DOHH2 (cell line): ENCODE measurements at regions not wholly inside any gene's neighbourhood (a gene's known extent, or its start where the extent isn't known, plus 50 kb on each side); places are given as distances from the start of the nearest gene placed in this dataset.

Source experiments
- H3F3A ChIP-seq: fragments of 200-600 bp; sonication (generic), shearing (Covaris generic); 2 replicates; pipeline ENCODE4 v1.6.0; 2016; ENCODE audit warnings: antibody characterized with exemption, mild to moderate bottlenecking; ENCODE audit not compliant: control insufficient read depth, insufficient read depth
- H3K27ac ChIP-seq: fragments of 200-600 bp; sonication (generic); 2 replicates; pipeline ENCODE4 v1.5.1; 2014; ENCODE audit warnings: low read depth, mild to moderate bottlenecking, low read length, moderate library complexity
- H3K27me3 ChIP-seq: fragments of 200-600 bp; sonication (generic); 2 replicates; pipeline ENCODE4 v1.6.1; 2014; ENCODE audit warnings: mild to moderate bottlenecking, low read length, mixed read lengths; ENCODE audit not compliant: control insufficient read depth
- H3K36me3 ChIP-seq: fragments of 200-600 bp; sonication (generic); 2 replicates; pipeline ENCODE4 v1.6.1; 2014; ENCODE audit warnings: mild to moderate bottlenecking, low read length, moderate library complexity, mixed read lengths; ENCODE audit not compliant: control insufficient read depth
- H3K4me1 ChIP-seq: fragments of 200-600 bp; sonication (generic); 2 replicates; pipeline ENCODE4 v1.6.1; 2014; ENCODE audit warnings: mild to moderate bottlenecking, low read length, mixed read lengths; ENCODE audit not compliant: control insufficient read depth
- H3K4me2 ChIP-seq: fragments of 200-600 bp; sonication (generic); 2 replicates; pipeline ENCODE4 v1.6.0; 2014; ENCODE audit warnings: mild to moderate bottlenecking, low read length, moderate library complexity
- H3K4me3 ChIP-seq: fragments of 200-600 bp; sonication (generic); 2 replicates; pipeline ENCODE4 v1.5.1; 2014; ENCODE audit warnings: mild to moderate bottlenecking, low read length, mixed read lengths
- H3K79me2 ChIP-seq: fragments of 200-600 bp; sonication (generic); 2 replicates; pipeline ENCODE4 v1.6.1; 2014; ENCODE audit warnings: mild to moderate bottlenecking, low read length, mixed read lengths; ENCODE audit not compliant: control insufficient read depth
- H3K9me2 ChIP-seq: fragments of 200-600 bp; sonication (generic); replicated peaks from 2 replicates; pipeline ENCODE4 v1.6.1; 2014; ENCODE audit warnings: mild to moderate bottlenecking, low read length, mixed read lengths; ENCODE audit not compliant: control insufficient read depth
- H3K9me3 ChIP-seq: fragments of 200-600 bp; sonication (generic); 2 replicates; pipeline ENCODE4 v1.6.1; 2014; ENCODE audit warnings: antibody characterized with exemption, low read length, mixed read lengths; ENCODE audit not compliant: control insufficient read depth, insufficient read depth
- H4K20me1 ChIP-seq: fragments of 200-600 bp; sonication (generic); 2 replicates; pipeline ENCODE4 v1.6.0; 2014; ENCODE audit warnings: low read depth, mild to moderate bottlenecking, antibody characterized with exemption, low read length, moderate library complexity; ENCODE audit not compliant: control insufficient read depth, insufficient read depth
- CTCF ChIP-seq: fragments of 200-600 bp; sonication (generic); IDR thresholded peaks from one replicate; pipeline ENCODE4 v1.5.1; 2014; ENCODE audit warnings: antibody characterized with exemption, mild to moderate bottlenecking, low read depth, low read length; ENCODE audit not compliant: poor library complexity, severe bottlenecking
- EZH2phosphoT487 ChIP-seq: fragments of 200-600 bp; sonication (generic); IDR thresholded peaks from 2 replicates; pipeline ENCODE4 v1.6.1; 2017; ENCODE audit warnings: borderline replicate concordance, mild to moderate bottlenecking, antibody characterized with exemption, low read length, moderate library complexity, mixed read lengths

GRCh38 chr6:140897804-140898573, 1234.7 kb upstream of the GJE1 start:
- Histone ChIP-seq H3F3A (no peaks in the 10 kb centered on the region), H3K9me2 (no peaks in the 10 kb centered on the region), H3K9me3 (peaks cover 4% of the 10 kb centered on the region; the same call in 1 of the 2 replicates), H3K27ac (no peak overlapping the region), H4K20me1 (no peaks in the 10 kb centered on the region), H3K36me3 (no peaks in the 10 kb centered on the region), H3K79me2 (no peaks in the 10 kb centered on the region), H3K4me3 (no peak overlapping the region), H3K4me2 (no peak overlapping the region), H3K27me3 (no peaks in the 10 kb centered on the region), H3K4me1 (no peaks in the 10 kb centered on the region)
- TF ChIP-seq EZH2phosphoT487, result no peak
- no peak for TF ChIP-seq CTCF

- H4K20me1 ChIP-seq, result no peaks in the 10 kb centered on the region
Measured at GRCh38 chr6:140897349-140897748, 1235.4 kb upstream of the GJE1 start.

GRCh38 chr6:140893432-140893831, 1239.3 kb upstream of the GJE1 start:
- no peaks in the 10 kb centered on the region for H3K36me3 ChIP-seq
- TF ChIP-seq EZH2phosphoT487 (no peak), CTCF (no peak)
- H3K27me3 ChIP-seq, result no peaks in the 10 kb centered on the region
- no peak overlapping the region for H3K4me2 ChIP-seq
- H3K79me2 ChIP-seq, result no peaks in the 10 kb centered on the region
- no peaks in the 10 kb centered on the region for H3K9me2 ChIP-seq
- no peak overlapping the region for H3K4me3 ChIP-seq
- no peaks in the 10 kb centered on the region for H3K4me1 ChIP-seq
- no peaks in the 10 kb centered on the region for H3K9me3 ChIP-seq
- H3F3A ChIP-seq, result no peaks in the 10 kb centered on the region
- no peak overlapping the region for H3K27ac ChIP-seq
- H4K20me1 ChIP-seq, result no peaks in the 10 kb centered on the region

More at GRCh38 chr6:140897349-140897748, 1235.4 kb upstream of the GJE1 start:
- TF ChIP-seq CTCF (no peak), EZH2phosphoT487 (no peak)
- H3K27me3 ChIP-seq, result no peaks in the 10 kb centered on the region
- no peak overlapping the region for H3K4me2 ChIP-seq
- no peaks in the 10 kb centered on the region for H3K4me1 ChIP-seq
- H3K9me2 ChIP-seq, result no peaks in the 10 kb centered on the region
- no peaks in the 10 kb centered on the region for H3F3A ChIP-seq
- H3K36me3 ChIP-seq, result no peaks in the 10 kb centered on the region
- H3K9me3 ChIP-seq, result peaks cover 4% of the 10 kb centered on the region; the same call in 1 of the 2 replicates
- H3K4me3 ChIP-seq, result no peak overlapping the region
- no peak overlapping the region for H3K27ac ChIP-seq
- H3K79me2 ChIP-seq, result no peaks in the 10 kb centered on the region
